ENCODE measurements at regions not wholly inside any gene's neighbourhood (a gene's known extent, or its start where the extent isn't known, plus 50 kb on each side); places are given as distances from the start of the nearest gene placed in this dataset.
"Not testable (repeated sequence)": the region's sequence is repeated elsewhere in the genome, so short reads cannot be mapped to it uniquely, and the experiment has no call there.

GRCh38 chr1:219076326-219076937 is 97.2 kb upstream of the LYPLAL1 start:
- DNase-seq (ENCODE audit: low read depth, low spot score) = no peak

GRCh38 chr1:219077767-219078166 is 95.9 kb upstream of the LYPLAL1 start:
- not testable (repeated sequence) for DNase-seq (ENCODE audit: low read depth, low spot score)

- peak; percentile 27 for DNase-seq (ENCODE audit: low read depth, low spot score)
Observed at GRCh38 chr1:219081943-219082925, 91.4 kb upstream of the LYPLAL1 start.

- DNase-seq (ENCODE audit: low read depth, low spot score) = no peak
Observed at GRCh38 chr1:219083631-219084030, 90.0 kb upstream of the LYPLAL1 start.

GRCh38 chr1:219085082-219085481 is 88.6 kb upstream of the LYPLAL1 start:
- DNase-seq (ENCODE audit: low read depth, low spot score) = peak; percentile 16

- peak; percentile 17 for DNase-seq (ENCODE audit: low read depth, low spot score)
Observed at GRCh38 chr1:219085988-219086387, 87.7 kb upstream of the LYPLAL1 start.

GRCh38 chr1:219086956-219087469 is 86.7 kb upstream of the LYPLAL1 start:
- DNase-seq (ENCODE audit: low read depth, low spot score) = no peak

GRCh38 chr1:219088778-219089557 is 84.7 kb upstream of the LYPLAL1 start:
- peak; percentile 65 for DNase-seq (ENCODE audit: low read depth, low spot score)

GRCh38 chr1:219090607-219091006 is 83.1 kb upstream of the LYPLAL1 start:
- DNase-seq (ENCODE audit: low read depth, low spot score) = no peak

- no peak for DNase-seq (ENCODE audit: low read depth, low spot score)
Observed at GRCh38 chr1:219092206-219092605, 81.5 kb upstream of the LYPLAL1 start.

GRCh38 chr1:219099307-219099706 is 74.4 kb upstream of the LYPLAL1 start:
- no peak for DNase-seq (ENCODE audit: low read depth, low spot score)

GRCh38 chr1:219100059-219100458 is 73.6 kb upstream of the LYPLAL1 start:
- DNase-seq (ENCODE audit: low read depth, low spot score) = no peak

- DNase-seq (ENCODE audit: low read depth, low spot score) = not testable (repeated sequence)
Observed at GRCh38 chr1:219102466-219102865, 71.2 kb upstream of the LYPLAL1 start.

GRCh38 chr1:219105893-219106292 is 67.8 kb upstream of the LYPLAL1 start:
- DNase-seq (ENCODE audit: low read depth, low spot score) = no peak

GRCh38 chr1:219109424-219110018 is 64.2 kb upstream of the LYPLAL1 start:
- DNase-seq (ENCODE audit: low read depth, low spot score) = no peak

GRCh38 chr1:219113261-219113660 is 60.4 kb upstream of the LYPLAL1 start:
- no peak for DNase-seq (ENCODE audit: low read depth, low spot score)

GRCh38 chr1:219114014-219114413 is 59.7 kb upstream of the LYPLAL1 start:
- peak; percentile 4 for DNase-seq (ENCODE audit: low read depth, low spot score)

- no peak for DNase-seq (ENCODE audit: low read depth, low spot score)
Observed at GRCh38 chr1:219119839-219120238, 53.8 kb upstream of the LYPLAL1 start.

GRCh38 chr1:219120624-219121544 is 52.8 kb upstream of the LYPLAL1 start:
- DNase-seq (ENCODE audit: low read depth, low spot score) = peak; percentile 38

GRCh38 chr1:219121679-219122078 is 52.0 kb upstream of the LYPLAL1 start:
- DNase-seq (ENCODE audit: low read depth, low spot score) = no peak

Measured in astrocyte of the hippocampus (primary cell).